Body of pancreas (tissue), 4 donors: ENCODE measurements at regions not wholly inside any gene's neighbourhood (a gene's known extent, or its start where the extent isn't known, plus 50 kb on each side); places are given as distances from the start of the nearest gene placed in this dataset.

Experiments
- CTCF ChIP-seq, 7 experiments: fragments of 450-650 bp in 4 of 7; fragments of 200-600 bp in 3 of 7; sonication (generic) in 3 of 7; IDR thresholded peaks; one replicate each; pipeline ENCODE4 v1.5.1; 2016 to 2019; ENCODE audit warnings: antibody characterized with exemption in 7 of 7
- POLR2A ChIP-seq, 3 donors: fragments of 450-650 bp; IDR thresholded peaks; one replicate each; pipeline ENCODE4 v1.6.1; 2016; ENCODE audit warnings: antibody characterized with exemption in 3 of 3, mild to moderate bottlenecking in 2 of 3

- TF ChIP-seq POLR2A (IDR thresholded peaks at IDR 0.05) (no peak), CTCF (IDR thresholded peaks at IDR 0.05) (no peak)
Measured at GRCh38 chr16:73916829-73917594, 379.6 kb upstream of the PSMD7 start.
